Activated B cell treated with CpG ODN at 0.5 μM for 24 hours (primary cell): ENCODE measurements at regions not wholly inside any gene's neighbourhood (a gene's known extent, or its start where the extent isn't known, plus 50 kb on each side); places are given as distances from the start of the nearest gene placed in this dataset.

Experiments used
- ATAC-seq: fragments of 200-7000 bp; cut with Tn5 transposase; one replicate; pipeline ENCODE4 v1.10.0; 2021; ENCODE audit warnings: low read depth, mild to moderate bottlenecking, moderate library complexity
- CTCF ChIA-PET: fragments of 350-600 bp; sonication (Branson Sonifier 250); formaldehyde crosslinking; loops from one replicate; lab custom pipeline; 2021; ENCODE audit warnings: antibody characterized with exemption; lab: Charles Lee
- POLR2A ChIA-PET: fragments of 350-600 bp; sonication (Branson Sonifier 250); formaldehyde crosslinking; loops from one replicate; lab custom pipeline; 2021; ENCODE audit warnings: antibody characterized with exemption; lab: Charles Lee
- DNase-seq: peaks from one replicate; pipeline ENCODE4 v3.0.0; 2022
- H3K27ac Mint-ChIP-seq: one replicate; pipeline ENCODE4 v1.8.0; 2020; ENCODE audit warnings: mixed read lengths
- H3K27me3 Mint-ChIP-seq: one replicate; pipeline ENCODE4 v1.8.0; 2021; ENCODE audit warnings: mixed read lengths
- H3K36me3 Mint-ChIP-seq: one replicate; pipeline ENCODE4 v1.8.0; 2021; ENCODE audit warnings: low read depth, mixed read lengths
- H3K4me1 Mint-ChIP-seq: one replicate; pipeline ENCODE4 v1.8.0; 2021; ENCODE audit warnings: mixed read lengths
- H3K4me3 Mint-ChIP-seq: one replicate; pipeline ENCODE4 v1.8.0; 2020; ENCODE audit warnings: mild to moderate bottlenecking, mixed read lengths
- H3K9me3 Mint-ChIP-seq: one replicate; pipeline ENCODE4 v1.8.0; 2020; ENCODE audit warnings: mixed read lengths
- CTCF ChIP-seq: fragments of 200-600 bp; IDR thresholded peaks from one replicate; pipeline ENCODE4 v1.8.0; 2022; ENCODE audit warnings: antibody characterized with exemption, mild to moderate bottlenecking
- intact Hi-C: fragments of 100-400 bp; cut with micrococcal nuclease; formaldehyde crosslinking; loops from one replicate; pipeline ENCODE4 v1.15.1; 2024

GRCh38 chr1:239240736-239241135 is 145.6 kb upstream of the CHRM3 start:
- POLR2A ChIA-PET: no interaction called here
- Mint-ChIP-seq H3K36me3 (no peaks in the 10 kb centered on the region), H3K27me3 (no peaks in the 10 kb centered on the region), H3K27ac (no peak overlapping the region), H3K4me1 (no peaks in the 10 kb centered on the region), H3K4me3 (no peak overlapping the region), H3K9me3 (peaks cover 3% of the 10 kb centered on the region)
- ATAC-seq (no peak), DNase-seq (no peak)
- TF ChIP-seq CTCF: no peak
- CTCF ChIA-PET: no interaction called here
- intact Hi-C loops: no loop called here

- Mint-ChIP-seq H3K4me3 (no peak overlapping the region), H3K36me3 (no peaks in the 10 kb centered on the region), H3K4me1 (no peaks in the 10 kb centered on the region), H3K27me3 (no peaks in the 10 kb centered on the region), H3K9me3 (peaks cover 3% of the 10 kb centered on the region), H3K27ac (no peak overlapping the region)
- no peak for ATAC-seq
- ChIA-PET POLR2A (no interaction called here), CTCF (no interaction called here)
- TF ChIP-seq CTCF: no peak
- intact Hi-C loops: no loop called here
- DNase-seq: no peak
Observed at GRCh38 chr1:239239529-239239928, 146.8 kb upstream of the CHRM3 start.

- no peak for DNase-seq
- ATAC-seq: no peak
- POLR2A ChIA-PET: no interaction called here
- Mint-ChIP-seq H3K27me3 (no peaks in the 10 kb centered on the region), H3K36me3 (no peaks in the 10 kb centered on the region), H3K9me3 (peaks cover 3% of the 10 kb centered on the region), H3K27ac (no peak overlapping the region), H3K4me1 (no peaks in the 10 kb centered on the region), H3K4me3 (no peak overlapping the region)
- intact Hi-C loops: no loop called here
- no peak for TF ChIP-seq CTCF
- CTCF ChIA-PET: no interaction called here
Observed at GRCh38 chr1:239237912-239238311, 148.5 kb upstream of the CHRM3 start.

GRCh38 chr1:239233626-239234025 is 152.7 kb upstream of the CHRM3 start:
- H3K4me1 Mint-ChIP-seq: no peaks in the 10 kb centered on the region
- no peaks in the 10 kb centered on the region for H3K27me3 Mint-ChIP-seq
- H3K9me3 Mint-ChIP-seq: peaks cover 6% of the 10 kb centered on the region
- ATAC-seq: no peak
- no peak overlapping the region for H3K27ac Mint-ChIP-seq
- TF ChIP-seq CTCF: no peak
- no peaks in the 10 kb centered on the region for H3K36me3 Mint-ChIP-seq
- POLR2A ChIA-PET: no interaction called here
- no peak overlapping the region for H3K4me3 Mint-ChIP-seq
- CTCF ChIA-PET: no interaction called here
- intact Hi-C loops: no loop called here
- no peak for DNase-seq

GRCh38 chr1:239232921-239233320 is 153.4 kb upstream of the CHRM3 start:
- no peak for TF ChIP-seq CTCF
- intact Hi-C loops: no loop called here
- ChIA-PET CTCF (no interaction called here), POLR2A (no interaction called here)
- DNase-seq (no peak), ATAC-seq (no peak)
- Mint-ChIP-seq H3K27ac (no peak overlapping the region), H3K4me3 (no peak overlapping the region), H3K9me3 (peaks cover 6% of the 10 kb centered on the region), H3K27me3 (no peaks in the 10 kb centered on the region), H3K36me3 (no peaks in the 10 kb centered on the region), H3K4me1 (no peaks in the 10 kb centered on the region)
